WTC11 (cell line): ENCODE measurements at regions not wholly inside any gene's neighbourhood (a gene's known extent, or its start where the extent isn't known, plus 50 kb on each side); places are given as distances from the start of the nearest gene placed in this dataset.

Source experiments
- ATF3 ChIP-seq: sonication (generic); formaldehyde crosslinking; conservative IDR thresholded peaks from 2 replicates; pipeline ENCODE4 v1.8.1; 2022; ENCODE audit warnings: mild to moderate bottlenecking, missing genetic modification reagents
- CREB1 ChIP-seq: sonication (generic); formaldehyde crosslinking; IDR thresholded peaks from 2 replicates; pipeline ENCODE4 v1.8.0; 2023; ENCODE audit warnings: mild to moderate bottlenecking, missing genetic modification reagents
- ETV6 ChIP-seq: sonication (generic); formaldehyde crosslinking; IDR thresholded peaks from 2 replicates; pipeline ENCODE4 v1.8.1; 2022; ENCODE audit warnings: mild to moderate bottlenecking, missing genetic modification reagents
- NFE2L1 ChIP-seq: sonication (generic); formaldehyde crosslinking; IDR thresholded peaks from 2 replicates; pipeline ENCODE4 v1.8.1; 2023; ENCODE audit warnings: missing genetic modification reagents
- RELA ChIP-seq: sonication (generic); formaldehyde crosslinking; IDR thresholded peaks from 2 replicates; pipeline ENCODE4 v1.8.1; 2022; ENCODE audit warnings: missing genetic modification reagents, mild to moderate bottlenecking, borderline replicate concordance
- USF1 ChIP-seq: sonication (generic); formaldehyde crosslinking; IDR thresholded peaks from 2 replicates; pipeline ENCODE4 v1.8.0; 2022; ENCODE audit warnings: mild to moderate bottlenecking, missing genetic modification reagents
- TF ChIP-seq, protein P1 (sequence below): fragments of 200-600 bp; IDR thresholded peaks from 2 replicates; pipeline ENCODE4 v1.8.0; 2022; ENCODE audit warnings: antibody characterized with exemption
- TF ChIP-seq, protein P2 (sequence below): sonication (generic); formaldehyde crosslinking; IDR thresholded peaks from 2 replicates; pipeline ENCODE4 v1.8.1; 2023; ENCODE audit warnings: mild to moderate bottlenecking, missing genetic modification reagents, moderate library complexity
- TF ChIP-seq, protein P3 (sequence below): sonication (generic); formaldehyde crosslinking; IDR thresholded peaks from 2 replicates; pipeline ENCODE4 v1.8.0; 2022; ENCODE audit warnings: mild to moderate bottlenecking, missing genetic modification reagents
- TF ChIP-seq, protein P4 (sequence below): sonication (generic); formaldehyde crosslinking; IDR thresholded peaks from 2 replicates; pipeline ENCODE4 v1.8.0; 2023; ENCODE audit warnings: missing genetic modification reagents, mild to moderate bottlenecking, borderline replicate concordance

DNA sequence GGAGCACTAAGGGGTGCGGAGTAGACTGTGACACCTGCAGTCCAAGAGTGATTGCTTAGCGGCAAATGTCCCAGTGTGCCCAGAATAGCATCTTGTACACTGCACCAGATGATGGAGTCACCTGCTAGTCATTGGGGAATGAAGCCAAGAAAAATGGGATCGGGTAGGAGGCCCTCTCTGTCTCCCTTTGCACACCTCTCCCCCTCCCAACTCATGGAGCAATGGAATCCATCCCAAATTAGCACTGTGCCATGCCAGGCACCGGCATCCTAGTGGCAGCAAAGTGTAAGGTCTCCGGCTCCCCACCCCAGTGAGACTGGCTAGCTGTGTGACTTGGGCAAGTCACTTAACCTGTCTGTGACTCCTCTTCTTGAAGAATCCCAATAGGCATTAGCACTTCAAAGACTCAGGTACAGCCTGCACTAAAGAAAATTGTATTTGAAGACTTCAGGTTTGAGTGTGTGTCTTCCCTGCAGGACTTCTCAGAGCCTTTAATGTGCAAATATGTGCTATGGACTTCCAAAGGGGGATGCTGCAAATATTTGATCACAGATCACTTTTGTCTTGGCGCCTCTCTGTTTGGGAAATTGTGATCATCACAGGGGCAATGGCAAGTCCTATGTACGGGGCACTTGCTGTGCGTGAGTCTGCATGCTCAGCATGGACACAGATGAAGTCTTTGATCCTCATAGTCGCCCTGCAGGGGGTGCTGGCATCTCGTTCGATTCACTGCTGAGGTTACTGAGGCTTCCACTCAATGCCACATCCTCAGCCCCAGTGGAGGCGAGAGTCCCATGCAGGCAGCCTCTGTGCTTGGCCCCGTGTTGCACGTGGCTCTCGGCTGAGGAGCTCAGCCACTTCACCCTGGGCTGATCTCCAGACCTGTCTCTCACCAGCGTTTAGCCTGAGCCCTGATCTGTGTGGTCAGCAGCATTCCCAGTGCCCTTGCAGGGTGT, 272.9 kb upstream of the C1orf174 start:
- TF ChIP-seq, protein P1, sequence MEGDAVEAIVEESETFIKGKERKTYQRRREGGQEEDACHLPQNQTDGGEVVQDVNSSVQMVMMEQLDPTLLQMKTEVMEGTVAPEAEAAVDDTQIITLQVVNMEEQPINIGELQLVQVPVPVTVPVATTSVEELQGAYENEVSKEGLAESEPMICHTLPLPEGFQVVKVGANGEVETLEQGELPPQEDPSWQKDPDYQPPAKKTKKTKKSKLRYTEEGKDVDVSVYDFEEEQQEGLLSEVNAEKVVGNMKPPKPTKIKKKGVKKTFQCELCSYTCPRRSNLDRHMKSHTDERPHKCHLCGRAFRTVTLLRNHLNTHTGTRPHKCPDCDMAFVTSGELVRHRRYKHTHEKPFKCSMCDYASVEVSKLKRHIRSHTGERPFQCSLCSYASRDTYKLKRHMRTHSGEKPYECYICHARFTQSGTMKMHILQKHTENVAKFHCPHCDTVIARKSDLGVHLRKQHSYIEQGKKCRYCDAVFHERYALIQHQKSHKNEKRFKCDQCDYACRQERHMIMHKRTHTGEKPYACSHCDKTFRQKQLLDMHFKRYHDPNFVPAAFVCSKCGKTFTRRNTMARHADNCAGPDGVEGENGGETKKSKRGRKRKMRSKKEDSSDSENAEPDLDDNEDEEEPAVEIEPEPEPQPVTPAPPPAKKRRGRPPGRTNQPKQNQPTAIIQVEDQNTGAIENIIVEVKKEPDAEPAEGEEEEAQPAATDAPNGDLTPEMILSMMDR: no peak
- TF ChIP-seq RELA (CRISPR knock-in tag) (no peak), USF1 (CRISPR knock-in tag) (no peak), ETV6 (no peak), CREB1 (CRISPR knock-in tag) (no peak), NFE2L1 (CRISPR knock-in tag) (no peak), ATF3 (CRISPR knock-in tag) (no peak)
- TF ChIP-seq, protein P2, sequence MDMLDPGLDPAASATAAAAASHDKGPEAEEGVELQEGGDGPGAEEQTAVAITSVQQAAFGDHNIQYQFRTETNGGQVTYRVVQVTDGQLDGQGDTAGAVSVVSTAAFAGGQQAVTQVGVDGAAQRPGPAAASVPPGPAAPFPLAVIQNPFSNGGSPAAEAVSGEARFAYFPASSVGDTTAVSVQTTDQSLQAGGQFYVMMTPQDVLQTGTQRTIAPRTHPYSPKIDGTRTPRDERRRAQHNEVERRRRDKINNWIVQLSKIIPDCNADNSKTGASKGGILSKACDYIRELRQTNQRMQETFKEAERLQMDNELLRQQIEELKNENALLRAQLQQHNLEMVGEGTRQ (CRISPR knock-in tag): no peak
- TF ChIP-seq, protein P3, sequence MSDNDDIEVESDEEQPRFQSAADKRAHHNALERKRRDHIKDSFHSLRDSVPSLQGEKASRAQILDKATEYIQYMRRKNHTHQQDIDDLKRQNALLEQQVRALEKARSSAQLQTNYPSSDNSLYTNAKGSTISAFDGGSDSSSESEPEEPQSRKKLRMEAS: no peak
- TF ChIP-seq, protein P4, sequence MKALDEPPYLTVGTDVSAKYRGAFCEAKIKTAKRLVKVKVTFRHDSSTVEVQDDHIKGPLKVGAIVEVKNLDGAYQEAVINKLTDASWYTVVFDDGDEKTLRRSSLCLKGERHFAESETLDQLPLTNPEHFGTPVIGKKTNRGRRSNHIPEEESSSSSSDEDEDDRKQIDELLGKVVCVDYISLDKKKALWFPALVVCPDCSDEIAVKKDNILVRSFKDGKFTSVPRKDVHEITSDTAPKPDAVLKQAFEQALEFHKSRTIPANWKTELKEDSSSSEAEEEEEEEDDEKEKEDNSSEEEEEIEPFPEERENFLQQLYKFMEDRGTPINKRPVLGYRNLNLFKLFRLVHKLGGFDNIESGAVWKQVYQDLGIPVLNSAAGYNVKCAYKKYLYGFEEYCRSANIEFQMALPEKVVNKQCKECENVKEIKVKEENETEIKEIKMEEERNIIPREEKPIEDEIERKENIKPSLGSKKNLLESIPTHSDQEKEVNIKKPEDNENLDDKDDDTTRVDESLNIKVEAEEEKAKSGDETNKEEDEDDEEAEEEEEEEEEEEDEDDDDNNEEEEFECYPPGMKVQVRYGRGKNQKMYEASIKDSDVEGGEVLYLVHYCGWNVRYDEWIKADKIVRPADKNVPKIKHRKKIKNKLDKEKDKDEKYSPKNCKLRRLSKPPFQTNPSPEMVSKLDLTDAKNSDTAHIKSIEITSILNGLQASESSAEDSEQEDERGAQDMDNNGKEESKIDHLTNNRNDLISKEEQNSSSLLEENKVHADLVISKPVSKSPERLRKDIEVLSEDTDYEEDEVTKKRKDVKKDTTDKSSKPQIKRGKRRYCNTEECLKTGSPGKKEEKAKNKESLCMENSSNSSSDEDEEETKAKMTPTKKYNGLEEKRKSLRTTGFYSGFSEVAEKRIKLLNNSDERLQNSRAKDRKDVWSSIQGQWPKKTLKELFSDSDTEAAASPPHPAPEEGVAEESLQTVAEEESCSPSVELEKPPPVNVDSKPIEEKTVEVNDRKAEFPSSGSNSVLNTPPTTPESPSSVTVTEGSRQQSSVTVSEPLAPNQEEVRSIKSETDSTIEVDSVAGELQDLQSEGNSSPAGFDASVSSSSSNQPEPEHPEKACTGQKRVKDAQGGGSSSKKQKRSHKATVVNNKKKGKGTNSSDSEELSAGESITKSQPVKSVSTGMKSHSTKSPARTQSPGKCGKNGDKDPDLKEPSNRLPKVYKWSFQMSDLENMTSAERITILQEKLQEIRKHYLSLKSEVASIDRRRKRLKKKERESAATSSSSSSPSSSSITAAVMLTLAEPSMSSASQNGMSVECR: no peak
